ENCODE measurements at regions not wholly inside any gene's neighbourhood (a gene's known extent, or its start where the extent isn't known, plus 50 kb on each side); places are given as distances from the start of the nearest gene placed in this dataset.

GRCh38 chr14:98591161-98591560 is 680.8 kb downstream of the BCL11B start:
- no peaks in the 10 kb centered on the region for H3K36me3 ChIP-seq (ENCODE audit: control insufficient read depth in 2 of 2, insufficient read depth in 2 of 2, low read length in 2 of 2)
- no peaks in the 10 kb centered on the region for H3K9me3 ChIP-seq (ENCODE audit: control insufficient read depth in 2 of 2, low read length in 2 of 2)
- H3K27ac ChIP-seq (ENCODE audit: low read depth in 2 of 2, low read length in 2 of 2) = no peak overlapping the region
- H3K4me3 ChIP-seq (ENCODE audit: low read length in 2 of 2) = no peak overlapping the region
- H3K9ac ChIP-seq (ENCODE audit: low read depth in 1 of 2, low read length in 2 of 2) = no peak overlapping the region
- H3K4me1 ChIP-seq (ENCODE audit: control insufficient read depth in 2 of 2, insufficient read depth in 2 of 2, low read length in 2 of 2) = no peaks in the 10 kb centered on the region
- H3K27me3 ChIP-seq (ENCODE audit: control insufficient read depth in 2 of 2, insufficient read depth in 2 of 2, low read length in 2 of 2) = no peaks in the 10 kb centered on the region

DNA sequence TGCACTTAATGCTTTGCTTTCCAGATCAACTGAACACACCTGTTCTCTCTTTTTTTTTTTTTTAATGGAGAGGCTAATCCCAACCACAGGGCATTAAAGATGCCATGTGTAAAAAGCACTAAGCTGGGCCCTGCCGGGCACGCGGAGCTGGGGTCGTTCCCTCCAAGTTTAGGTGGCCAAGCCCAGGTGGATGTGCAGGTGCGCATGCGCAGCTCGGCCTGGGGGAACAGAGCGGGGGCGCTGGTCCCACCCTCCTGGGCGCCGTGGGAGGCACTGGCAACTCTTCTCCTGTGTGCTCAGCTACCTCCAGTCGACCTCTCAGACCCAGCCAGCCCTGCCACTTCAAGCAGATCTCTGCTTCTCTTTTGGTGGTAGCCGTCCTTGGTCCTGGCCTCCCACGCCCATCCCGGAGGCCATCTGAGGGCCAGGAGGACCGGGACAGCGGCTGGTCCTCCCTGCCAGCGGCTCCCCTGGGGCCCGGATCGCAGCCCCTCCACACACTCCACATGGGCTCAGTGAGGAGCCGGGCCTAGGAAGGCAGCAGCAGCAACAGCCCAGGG is 679.3 kb downstream of the BCL11B start:
- Histone ChIP-seq H3K9ac (ENCODE audit: low read depth in 1 of 2, low read length in 2 of 2) (no peak overlapping the region), H3K4me1 (ENCODE audit: control insufficient read depth in 2 of 2, insufficient read depth in 2 of 2, low read length in 2 of 2) (no peaks in the 10 kb centered on the region), H3K4me3 (ENCODE audit: low read length in 2 of 2) (no peak overlapping the region), H3K9me3 (ENCODE audit: control insufficient read depth in 2 of 2, low read length in 2 of 2) (no peaks in the 10 kb centered on the region), H3K36me3 (ENCODE audit: control insufficient read depth in 2 of 2, insufficient read depth in 2 of 2, low read length in 2 of 2) (no peaks in the 10 kb centered on the region), H3K27me3 (ENCODE audit: control insufficient read depth in 2 of 2, insufficient read depth in 2 of 2, low read length in 2 of 2) (no peaks in the 10 kb centered on the region), H3K27ac (ENCODE audit: low read depth in 2 of 2, low read length in 2 of 2) (no peak overlapping the region)

GRCh38 chr14:98593361-98593761 is 678.6 kb downstream of the BCL11B start:
- Histone ChIP-seq H3K36me3 (ENCODE audit: control insufficient read depth in 2 of 2, insufficient read depth in 2 of 2, low read length in 2 of 2) (no peaks in the 10 kb centered on the region), H3K4me3 (ENCODE audit: low read length in 2 of 2) (no peak overlapping the region), H3K27ac (ENCODE audit: low read depth in 2 of 2, low read length in 2 of 2) (no peak overlapping the region)

GRCh38 chr14:98594156-98594555 is 677.8 kb downstream of the BCL11B start:
- H3K27me3 ChIP-seq (ENCODE audit: control insufficient read depth in 2 of 2, insufficient read depth in 2 of 2, low read length in 2 of 2) = no peaks in the 10 kb centered on the region
- no peaks in the 10 kb centered on the region for H3K36me3 ChIP-seq (ENCODE audit: control insufficient read depth in 2 of 2, insufficient read depth in 2 of 2, low read length in 2 of 2)
- H3K4me3 ChIP-seq (ENCODE audit: low read length in 2 of 2) = no peak overlapping the region
- H3K9me3 ChIP-seq (ENCODE audit: control insufficient read depth in 2 of 2, low read length in 2 of 2) = no peaks in the 10 kb centered on the region
- no peak overlapping the region for H3K9ac ChIP-seq (ENCODE audit: low read depth in 1 of 2, low read length in 2 of 2)
- H3K27ac ChIP-seq (ENCODE audit: low read depth in 2 of 2, low read length in 2 of 2) = no peak overlapping the region
- H3K4me1 ChIP-seq (ENCODE audit: control insufficient read depth in 2 of 2, insufficient read depth in 2 of 2, low read length in 2 of 2) = no peaks in the 10 kb centered on the region

More at GRCh38 chr14:98593361-98593761, 678.6 kb downstream of the BCL11B start:
- H3K4me1 ChIP-seq (ENCODE audit: control insufficient read depth in 2 of 2, insufficient read depth in 2 of 2, low read length in 2 of 2) = no peaks in the 10 kb centered on the region
- no peak overlapping the region for H3K9ac ChIP-seq (ENCODE audit: low read depth in 1 of 2, low read length in 2 of 2)
- no peaks in the 10 kb centered on the region for H3K9me3 ChIP-seq (ENCODE audit: control insufficient read depth in 2 of 2, low read length in 2 of 2)
- no peaks in the 10 kb centered on the region for H3K27me3 ChIP-seq (ENCODE audit: control insufficient read depth in 2 of 2, insufficient read depth in 2 of 2, low read length in 2 of 2)

GRCh38 chr14:98598576-98598975 is 673.4 kb downstream of the BCL11B start:
- Histone ChIP-seq H3K4me3 (ENCODE audit: low read length in 2 of 2) (no peak overlapping the region), H3K9me3 (ENCODE audit: control insufficient read depth in 2 of 2, low read length in 2 of 2) (no peaks in the 10 kb centered on the region)

GRCh38 chr14:98599082-98599481 is 672.9 kb downstream of the BCL11B start:
- Histone ChIP-seq H3K9me3 (ENCODE audit: control insufficient read depth in 2 of 2, low read length in 2 of 2) (no peaks in the 10 kb centered on the region), H3K9ac (ENCODE audit: low read depth in 1 of 2, low read length in 2 of 2) (no peak overlapping the region)

More at GRCh38 chr14:98598576-98598975, 673.4 kb downstream of the BCL11B start:
- H3K9ac ChIP-seq (ENCODE audit: low read depth in 1 of 2, low read length in 2 of 2) = no peak overlapping the region
- H3K27ac ChIP-seq (ENCODE audit: low read depth in 2 of 2, low read length in 2 of 2) = no peak overlapping the region
- H3K27me3 ChIP-seq (ENCODE audit: control insufficient read depth in 2 of 2, insufficient read depth in 2 of 2, low read length in 2 of 2) = no peaks in the 10 kb centered on the region
- no peaks in the 10 kb centered on the region for H3K4me1 ChIP-seq (ENCODE audit: control insufficient read depth in 2 of 2, insufficient read depth in 2 of 2, low read length in 2 of 2)
- H3K36me3 ChIP-seq (ENCODE audit: control insufficient read depth in 2 of 2, insufficient read depth in 2 of 2, low read length in 2 of 2) = no peaks in the 10 kb centered on the region

GRCh38 chr14:98602983-98603382 is 669.0 kb downstream of the BCL11B start:
- Histone ChIP-seq H3K9me3 (ENCODE audit: control insufficient read depth in 2 of 2, low read length in 2 of 2) (no peaks in the 10 kb centered on the region), H3K27me3 (ENCODE audit: control insufficient read depth in 2 of 2, insufficient read depth in 2 of 2, low read length in 2 of 2) (no peaks in the 10 kb centered on the region), H3K27ac (ENCODE audit: low read depth in 2 of 2, low read length in 2 of 2) (no peak overlapping the region), H3K4me1 (ENCODE audit: control insufficient read depth in 2 of 2, insufficient read depth in 2 of 2, low read length in 2 of 2) (no peaks in the 10 kb centered on the region), H3K9ac (ENCODE audit: low read depth in 1 of 2, low read length in 2 of 2) (no peak overlapping the region), H3K36me3 (ENCODE audit: control insufficient read depth in 2 of 2, insufficient read depth in 2 of 2, low read length in 2 of 2) (no peaks in the 10 kb centered on the region), H3K4me3 (ENCODE audit: low read length in 2 of 2) (no peak overlapping the region)

More at GRCh38 chr14:98599082-98599481, 672.9 kb downstream of the BCL11B start:
- no peak overlapping the region for H3K4me3 ChIP-seq (ENCODE audit: low read length in 2 of 2)
- H3K27ac ChIP-seq (ENCODE audit: low read depth in 2 of 2, low read length in 2 of 2) = no peak overlapping the region
- no peaks in the 10 kb centered on the region for H3K36me3 ChIP-seq (ENCODE audit: control insufficient read depth in 2 of 2, insufficient read depth in 2 of 2, low read length in 2 of 2)
- H3K27me3 ChIP-seq (ENCODE audit: control insufficient read depth in 2 of 2, insufficient read depth in 2 of 2, low read length in 2 of 2) = no peaks in the 10 kb centered on the region
- no peaks in the 10 kb centered on the region for H3K4me1 ChIP-seq (ENCODE audit: control insufficient read depth in 2 of 2, insufficient read depth in 2 of 2, low read length in 2 of 2)

- Histone ChIP-seq H3K9ac (ENCODE audit: low read depth in 1 of 2, low read length in 2 of 2) (no peak overlapping the region), H3K9me3 (ENCODE audit: control insufficient read depth in 2 of 2, low read length in 2 of 2) (no peaks in the 10 kb centered on the region), H3K36me3 (ENCODE audit: control insufficient read depth in 2 of 2, insufficient read depth in 2 of 2, low read length in 2 of 2) (no peaks in the 10 kb centered on the region), H3K27me3 (ENCODE audit: control insufficient read depth in 2 of 2, insufficient read depth in 2 of 2, low read length in 2 of 2) (no peaks in the 10 kb centered on the region), H3K27ac (ENCODE audit: low read depth in 2 of 2, low read length in 2 of 2) (no peak overlapping the region), H3K4me1 (ENCODE audit: control insufficient read depth in 2 of 2, insufficient read depth in 2 of 2, low read length in 2 of 2) (no peaks in the 10 kb centered on the region), H3K4me3 (ENCODE audit: low read length in 2 of 2) (no peak overlapping the region)
Measured at GRCh38 chr14:98605043-98605442, 667.0 kb downstream of the BCL11B start.

- no peak overlapping the region for H3K9ac ChIP-seq (ENCODE audit: low read depth in 1 of 2, low read length in 2 of 2)
- H3K4me1 ChIP-seq (ENCODE audit: control insufficient read depth in 2 of 2, insufficient read depth in 2 of 2, low read length in 2 of 2) = no peaks in the 10 kb centered on the region
- no peak overlapping the region for H3K27ac ChIP-seq (ENCODE audit: low read depth in 2 of 2, low read length in 2 of 2)
- no peaks in the 10 kb centered on the region for H3K36me3 ChIP-seq (ENCODE audit: control insufficient read depth in 2 of 2, insufficient read depth in 2 of 2, low read length in 2 of 2)
- no peak overlapping the region for H3K4me3 ChIP-seq (ENCODE audit: low read length in 2 of 2)
- H3K9me3 ChIP-seq (ENCODE audit: control insufficient read depth in 2 of 2, low read length in 2 of 2) = no peaks in the 10 kb centered on the region
- no peaks in the 10 kb centered on the region for H3K27me3 ChIP-seq (ENCODE audit: control insufficient read depth in 2 of 2, insufficient read depth in 2 of 2, low read length in 2 of 2)
Measured at GRCh38 chr14:98606041-98606640, 665.9 kb downstream of the BCL11B start.

DNA sequence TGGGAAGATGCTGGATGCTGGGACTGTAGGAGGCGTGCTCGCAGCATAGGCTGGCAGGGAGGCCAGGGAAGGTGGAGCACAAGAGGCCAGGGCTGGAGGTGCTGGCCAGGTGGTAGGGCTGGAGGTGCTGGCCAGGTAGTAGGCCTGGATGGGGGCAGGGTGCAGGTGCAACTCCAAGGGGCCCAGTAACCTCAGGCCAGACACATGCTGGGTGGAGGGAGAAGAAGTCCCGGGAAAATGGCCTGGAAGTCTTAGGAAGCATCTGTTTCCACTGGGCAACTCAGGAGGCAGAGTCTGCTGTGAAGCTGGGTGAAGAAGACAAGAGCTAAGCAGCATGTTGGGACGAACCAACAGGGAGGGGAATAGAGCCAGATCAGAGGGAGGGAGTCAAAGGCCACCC is 665.2 kb downstream of the BCL11B start:
- Histone ChIP-seq H3K27me3 (ENCODE audit: control insufficient read depth in 2 of 2, insufficient read depth in 2 of 2, low read length in 2 of 2) (no peaks in the 10 kb centered on the region), H3K9me3 (ENCODE audit: control insufficient read depth in 2 of 2, low read length in 2 of 2) (no peaks in the 10 kb centered on the region), H3K4me1 (ENCODE audit: control insufficient read depth in 2 of 2, insufficient read depth in 2 of 2, low read length in 2 of 2) (no peaks in the 10 kb centered on the region), H3K27ac (ENCODE audit: low read depth in 2 of 2, low read length in 2 of 2) (no peak overlapping the region), H3K36me3 (ENCODE audit: control insufficient read depth in 2 of 2, insufficient read depth in 2 of 2, low read length in 2 of 2) (no peaks in the 10 kb centered on the region), H3K4me3 (ENCODE audit: low read length in 2 of 2) (no peak overlapping the region), H3K9ac (ENCODE audit: low read depth in 1 of 2, low read length in 2 of 2) (no peak overlapping the region)

Measured in mucosa of rectum (tissue), 2 donors.